PC-9 (cell line): ENCODE measurements at regions not wholly inside any gene's neighbourhood (a gene's known extent, or its start where the extent isn't known, plus 50 kb on each side); places are given as distances from the start of the nearest gene placed in this dataset.
"Not testable (repeated sequence)": the region's sequence is repeated elsewhere in the genome, so short reads cannot be mapped to it uniquely, and the experiment has no call there.

Source experiments
- BruUV-seq: library from RNA; stranded (reverse); fragments of 400-500 nt; replicated peaks from 2 replicates; lab custom pipeline; 2021; lab: Mats Ljungman, UMichigan
- CTCF ChIA-PET: fragments of 300-600 bp; sonication (Branson Sonifier 250); formaldehyde crosslinking; loops from one replicate; lab custom pipeline; 2022; ENCODE audit warnings: antibody characterized with exemption; lab: Charles Lee
- POLR2A ChIA-PET: fragments of 300-600 bp; sonication (Branson Sonifier 250); formaldehyde crosslinking; loops from one replicate; lab custom pipeline; 2022; ENCODE audit warnings: antibody characterized with exemption; ENCODE audit not compliant: unreplicated experiment; lab: Charles Lee
- DNase-seq, 2 experiments: peaks; one replicate each; pipeline versions ENCODE4 v3.0.0 to v3.0.0-alpha.2; 2015 to 2022; ENCODE audit warnings: mixed read lengths in 1 of 2
- H2AFZ ChIP-seq: fragments of 200-600 bp; sonication (generic); 2 replicates; pipeline ENCODE4 v1.8.1; 2017; ENCODE audit warnings: antibody characterized with exemption
- H3F3A ChIP-seq: fragments of 200-600 bp; sonication (generic); 2 replicates; pipeline ENCODE4 v1.8.1; 2017; ENCODE audit warnings: antibody characterized with exemption, mild to moderate bottlenecking, low read depth; ENCODE audit not compliant: insufficient read depth
- H3K27ac ChIP-seq: fragments of 200-600 bp; sonication (generic); 2 replicates; pipeline ENCODE4 v1.6.1; 2016; ENCODE audit warnings: mixed run types
- H3K27me3 ChIP-seq: fragments of 200-600 bp; sonication (generic); 2 replicates; pipeline ENCODE4 v1.6.1; 2016; ENCODE audit warnings: low read depth, mixed run types; ENCODE audit not compliant: insufficient read depth
- H3K36me3 ChIP-seq: fragments of 200-600 bp; sonication (generic); 2 replicates; pipeline ENCODE4 v1.6.1; 2016; ENCODE audit warnings: low read depth, mixed run types
- H3K4me1 ChIP-seq: fragments of 200-600 bp; sonication (generic); replicated peaks from 2 replicates; pipeline ENCODE4 v1.6.1; 2016; ENCODE audit warnings: mixed run types; ENCODE audit not compliant: insufficient read depth
- H3K4me2 ChIP-seq: fragments of 200-600 bp; sonication (generic); 2 replicates; pipeline ENCODE4 v1.6.1; 2017; ENCODE audit warnings: mixed run types
- H3K4me3 ChIP-seq: fragments of 200-600 bp; sonication (generic); 2 replicates; pipeline ENCODE4 v1.6.1; 2016; ENCODE audit warnings: mixed run types
- H3K79me2 ChIP-seq: fragments of 200-600 bp; sonication (generic); 2 replicates; pipeline ENCODE4 v1.6.1; 2017; ENCODE audit warnings: low read depth, mixed run types
- H3K9me2 ChIP-seq: fragments of 200-600 bp; sonication (generic); 2 replicates; pipeline ENCODE4 v1.8.1; 2017; ENCODE audit warnings: mild to moderate bottlenecking; ENCODE audit not compliant: insufficient read depth
- H3K9me3 ChIP-seq: fragments of 200-600 bp; sonication (generic); 2 replicates; pipeline ENCODE4 v1.8.1; 2016; ENCODE audit warnings: low read depth; ENCODE audit not compliant: insufficient read depth
- H4K20me1 ChIP-seq: fragments of 200-600 bp; sonication (generic); 2 replicates; pipeline ENCODE4 v1.8.1; 2017; ENCODE audit not compliant: insufficient read depth
- CTCF ChIP-seq: fragments of 200-600 bp; sonication (generic); conservative IDR thresholded peaks from 2 replicates; pipeline ENCODE4 v1.6.1; 2017; ENCODE audit warnings: mixed run types, antibody characterized with exemption, mild to moderate bottlenecking, moderate library complexity
- EZH2 ChIP-seq: fragments of 200-600 bp; sonication (generic); IDR thresholded peaks from 2 replicates; pipeline ENCODE4 v1.8.0; 2017; ENCODE audit warnings: antibody characterized with exemption, low read depth
- intact Hi-C: fragments of 100-400 bp; cut with micrococcal nuclease; formaldehyde crosslinking; loops from one replicate; pipeline ENCODE4 v1.10.0; 2022; ENCODE audit not compliant: unreplicated experiment

GRCh38 chr14:44453433-44454171 is 53.5 kb downstream of the FSCB start:
- DNase-seq, result peak in 1 of 2 experiments; percentile 3
- POLR2A ChIA-PET, result no interaction called here

GRCh38 chr14:44450232-44450631 is 56.9 kb downstream of the FSCB start:
- H3K4me2 ChIP-seq, H3K36me3 ChIP-seq, DNase-seq, H3K9me2 ChIP-seq, H3K4me1 ChIP-seq, H3F3A ChIP-seq, H3K27me3 ChIP-seq, H3K9me3 ChIP-seq, CTCF ChIA-PET, H2AFZ ChIP-seq, H4K20me1 ChIP-seq, intact Hi-C loops, H3K79me2 ChIP-seq, BruUV-seq, H3K4me3 ChIP-seq, POLR2A ChIA-PET, H3K27ac ChIP-seq: not testable (repeated sequence)

More at GRCh38 chr14:44453433-44454171, 53.5 kb downstream of the FSCB start:
- intact Hi-C loops, result no loop called here
- Histone ChIP-seq H3K4me1 (no peaks in the 10 kb centered on the region), H3K27ac (no peak overlapping the region), H3K9me3 (0 out of 2 replicates have a peak, but pooled peaks cover 6% of the 10 kb centered on the region), H2AFZ (no peak overlapping the region), H3K4me3 (no peak overlapping the region), H3K9me2 (no peaks in the 10 kb centered on the region), H3F3A (no peaks in the 10 kb centered on the region), H3K27me3 (no peaks in the 10 kb centered on the region), H3K36me3 (no peaks in the 10 kb centered on the region), H3K79me2 (no peaks in the 10 kb centered on the region), H4K20me1 (no peaks in the 10 kb centered on the region), H3K4me2 (no peak overlapping the region)
- no TSS peak for BruUV-seq
- CTCF ChIA-PET, result no interaction called here
- TF ChIP-seq EZH2 (no peak), CTCF (no peak)

- no peaks in the 10 kb centered on the region for H3K9me2 ChIP-seq
- no peaks in the 10 kb centered on the region for H3F3A ChIP-seq
- no peak overlapping the region for H3K27ac ChIP-seq
- H3K4me1 ChIP-seq, result no peaks in the 10 kb centered on the region
- H4K20me1 ChIP-seq, result no peaks in the 10 kb centered on the region
- intact Hi-C loops, result no loop called here
- H3K36me3 ChIP-seq, result no peaks in the 10 kb centered on the region
- ChIA-PET CTCF (no interaction called here), POLR2A (no interaction called here)
- H3K79me2 ChIP-seq, result no peaks in the 10 kb centered on the region
- no peak overlapping the region for H3K4me2 ChIP-seq
- BruUV-seq, result no TSS peak
- H3K27me3 ChIP-seq, result no peaks in the 10 kb centered on the region
- TF ChIP-seq EZH2 (no peak), CTCF (no peak)
- H2AFZ ChIP-seq, result no peak overlapping the region
- H3K4me3 ChIP-seq, result no peak overlapping the region
- 0 out of 2 replicates have a peak, but pooled peaks cover 6% of the 10 kb centered on the region for H3K9me3 ChIP-seq
- DNase-seq, result peak; percentile 17 to 37
These were observed 57.4 kb downstream of the FSCB start for GRCh38 chr14:44449680-44450079.
